GM12878 (cell line): ENCODE measurements at regions not wholly inside any gene's neighbourhood (a gene's known extent, or its start where the extent isn't known, plus 50 kb on each side); places are given as distances from the start of the nearest gene placed in this dataset.

Experiments used
- CHD4 ChIP-seq: fragments of 200-600 bp; sonication (generic); IDR thresholded peaks from 2 replicates; pipeline ENCODE4 v1.6.1; 2016; ENCODE audit warnings: mild to moderate bottlenecking
- CREB1 ChIP-seq: IDR thresholded peaks from 2 replicates; pipeline ENCODE4 v1.6.1; 2012; ENCODE audit warnings: low read depth, mild to moderate bottlenecking, inconsistent platforms
- CTCF ChIP-seq, 3 experiments: IDR thresholded peaks in 2 of 3; conservative IDR thresholded peaks in 1 of 3; 2 replicates each; pipeline ENCODE4 v1.5.1; 2011; ENCODE audit warnings: low read depth in 3 of 3, low read length in 3 of 3, mild to moderate bottlenecking in 3 of 3, control low read depth in 2 of 3, moderate library complexity in 2 of 3, inconsistent platforms in 1 of 3, mixed read lengths in 1 of 3; ENCODE audit not compliant: control insufficient read depth in 2 of 3, insufficient read depth in 1 of 3; ENCODE audit errors: extremely low read depth in 1 of 3
- EGR1 ChIP-seq, 2 experiments: IDR thresholded peaks; 1 replicate in 1 of 2; 2 replicates in 1 of 2; pipeline ENCODE4 v1.6.1; 2011 to 2012; ENCODE audit warnings: low read depth in 2 of 2, low read length in 2 of 2, borderline replicate concordance in 1 of 2, mild to moderate bottlenecking in 1 of 2, moderate library complexity in 1 of 2
- HDAC2 ChIP-seq: fragments of 200-600 bp; sonication (generic); IDR thresholded peaks from 2 replicates; pipeline ENCODE4 v1.6.1; 2017
- JUND ChIP-seq: IDR thresholded peaks from 2 replicates; pipeline ENCODE4 v1.6.1; 2012; ENCODE audit warnings: low read depth, mild to moderate bottlenecking, low read length, improper control_type of control experiment, moderate library complexity
- MLLT1 ChIP-seq: fragments of 450-650 bp; IDR thresholded peaks from 2 replicates; pipeline ENCODE4 v1.6.1; 2016; ENCODE audit warnings: mild to moderate bottlenecking
- POLR2A ChIP-seq: IDR thresholded peaks from 2 replicates; pipeline ENCODE4 v1.6.1; 2011; ENCODE audit warnings: low read depth, mild to moderate bottlenecking, low read length
- POLR2AphosphoS5 ChIP-seq: IDR thresholded peaks from 2 replicates; pipeline ENCODE4 v1.6.1; 2011; ENCODE audit warnings: mild to moderate bottlenecking, low read length, inconsistent platforms
- ZBTB40 ChIP-seq: fragments of 450-650 bp; IDR thresholded peaks from 2 replicates; pipeline ENCODE4 v1.6.1; 2016; ENCODE audit warnings: mild to moderate bottlenecking, moderate library complexity, borderline replicate concordance

GRCh38 chr3:175969456-175969855 is 1110.3 kb downstream of the NAALADL2 start:
- TF ChIP-seq JUND, result no peak
- no peak for TF ChIP-seq CHD4
- no peak for TF ChIP-seq ZBTB40
- no peak for TF ChIP-seq CTCF (IDR thresholded peaks at IDR 0.05 in 2 of 3, conservative IDR thresholded peaks at IDR 0.05 in 1 of 3; ENCODE audit: control insufficient read depth in 2 of 3, extremely low read depth in 1 of 3, insufficient read depth in 1 of 3, low read depth in 3 of 3, low read length in 3 of 3)
- TF ChIP-seq POLR2A, result no peak
- no peak for TF ChIP-seq POLR2AphosphoS5
- no peak for TF ChIP-seq CREB1
- no peak for TF ChIP-seq EGR1 (IDR thresholded peaks at IDR 0.05; ENCODE audit: borderline replicate concordance in 1 of 2, low read depth in 2 of 2, low read length in 2 of 2)
- TF ChIP-seq HDAC2, result no peak
- no peak for TF ChIP-seq MLLT1
